ENCODE measurements at regions not wholly inside any gene's neighbourhood (a gene's known extent, or its start where the extent isn't known, plus 50 kb on each side); places are given as distances from the start of the nearest gene placed in this dataset.
A peak's percentile ranks its signal among the peaks of the same experiment; 100 is the strongest.

GRCh38 chr14:98622208-98623051, 649.6 kb downstream of the BCL11B start:
- no peak for DNase-seq (ENCODE audit: low read depth in 3 of 3, low spot score in 1 of 3)

DNA sequence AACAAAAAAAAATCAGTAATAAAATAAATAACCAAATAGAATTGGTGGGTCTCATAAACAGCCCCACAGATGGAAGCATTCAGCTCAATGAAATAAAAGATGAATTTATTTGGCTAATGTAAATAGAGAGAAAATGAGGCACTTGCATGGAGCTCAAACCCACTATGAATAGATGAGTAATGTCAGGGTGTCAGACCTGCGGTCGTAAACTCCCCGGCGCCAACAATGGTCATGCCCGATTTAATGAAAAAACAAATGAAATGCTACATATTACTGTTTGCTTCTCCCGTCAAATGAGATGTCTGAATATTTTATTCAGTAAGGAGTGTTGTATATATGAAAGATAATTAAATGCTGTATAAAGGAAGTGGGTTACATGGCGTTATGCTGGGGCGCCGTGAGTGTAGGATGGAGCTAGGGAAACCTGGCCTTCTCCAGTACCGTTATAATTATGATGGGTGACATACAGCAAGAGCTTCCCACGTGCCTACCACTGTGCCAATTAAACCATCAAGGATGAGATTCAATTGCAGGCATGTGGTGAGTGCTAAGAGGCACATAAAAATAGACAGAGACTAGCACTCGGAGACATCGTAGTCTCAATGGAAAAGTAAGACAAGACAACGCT, 648.1 kb downstream of the BCL11B start:
- no peak for DNase-seq (ENCODE audit: low read depth in 3 of 3, low spot score in 1 of 3)

GRCh38 chr14:98633380-98633779, 638.6 kb downstream of the BCL11B start:
- DNase-seq (ENCODE audit: low read depth in 3 of 3, low spot score in 1 of 3), result no peak

DNA sequence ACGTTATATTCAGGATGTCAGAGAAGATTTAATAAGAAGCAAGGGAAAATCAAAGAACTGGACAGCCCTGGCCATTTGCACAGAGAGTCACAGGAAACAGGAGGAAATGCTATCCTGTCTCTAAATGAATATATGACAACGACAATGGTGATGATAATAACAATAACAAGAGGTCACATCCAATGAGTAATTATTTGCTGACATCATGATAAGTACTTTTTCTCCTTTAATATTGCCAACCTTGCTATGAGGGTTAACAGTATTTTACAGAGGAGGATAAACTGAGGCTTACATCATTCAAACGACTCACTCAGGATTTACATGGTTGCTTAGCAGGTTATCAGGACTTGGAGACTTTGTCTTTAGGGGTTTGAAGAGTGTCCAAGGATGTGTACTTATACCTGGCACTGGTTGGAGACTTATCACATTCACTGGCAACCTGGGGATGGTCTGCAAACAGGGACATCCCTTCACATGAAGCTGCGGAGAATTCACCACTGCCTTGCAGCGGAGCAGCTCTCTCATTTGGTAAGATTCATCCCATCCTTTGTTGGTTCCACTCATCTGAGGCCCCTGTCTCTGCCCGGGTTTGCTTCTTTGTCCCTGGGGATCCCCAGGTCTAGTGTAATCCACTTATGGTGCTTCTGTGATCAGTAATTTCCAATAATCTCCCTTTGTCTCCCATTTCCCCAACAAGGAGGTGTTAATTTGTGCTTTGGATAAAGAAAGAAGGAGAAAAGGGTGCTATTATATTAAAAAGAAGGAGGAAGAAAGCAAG, 637.8 kb downstream of the BCL11B start:
- DNase-seq (ENCODE audit: low read depth in 3 of 3, low spot score in 1 of 3), result no peak

- DNase-seq (ENCODE audit: low read depth in 3 of 3, low spot score in 1 of 3), result no peak
These were observed 633.6 kb downstream of the BCL11B start for GRCh38 chr14:98638366-98638765.

DNA sequence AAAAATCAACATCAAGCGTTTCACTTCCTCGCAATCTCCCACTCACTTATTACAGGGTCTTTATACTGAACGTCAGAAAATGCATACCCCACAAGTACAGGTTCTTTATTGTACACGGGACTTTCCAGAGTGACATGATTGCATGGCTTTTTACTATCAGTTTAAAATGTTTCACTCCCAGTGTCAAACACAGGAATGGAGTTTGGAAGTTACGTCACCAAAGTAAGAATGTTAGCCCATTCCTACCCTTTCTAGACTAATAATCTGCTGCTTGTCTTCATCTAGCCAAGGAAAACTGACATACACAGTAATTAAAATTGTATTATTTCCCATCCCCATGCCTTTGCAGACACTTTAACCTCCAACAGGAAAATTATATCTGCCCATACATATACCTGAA, 624.2 kb downstream of the BCL11B start:
- no peak for DNase-seq (ENCODE audit: low read depth in 3 of 3, low spot score in 1 of 3)

GRCh38 chr14:98651037-98651436, 621.0 kb downstream of the BCL11B start:
- DNase-seq (ENCODE audit: low read depth in 3 of 3, low spot score in 1 of 3), result no peak

GRCh38 chr14:98665007-98665406, 607.0 kb downstream of the BCL11B start:
- DNase-seq (ENCODE audit: low read depth in 3 of 3, low spot score in 1 of 3), result no peak

- DNase-seq (ENCODE audit: low read depth in 3 of 3, low spot score in 1 of 3), result no peak
These were observed 605.5 kb downstream of the BCL11B start for GRCh38 chr14:98666545-98666944.

DNA sequence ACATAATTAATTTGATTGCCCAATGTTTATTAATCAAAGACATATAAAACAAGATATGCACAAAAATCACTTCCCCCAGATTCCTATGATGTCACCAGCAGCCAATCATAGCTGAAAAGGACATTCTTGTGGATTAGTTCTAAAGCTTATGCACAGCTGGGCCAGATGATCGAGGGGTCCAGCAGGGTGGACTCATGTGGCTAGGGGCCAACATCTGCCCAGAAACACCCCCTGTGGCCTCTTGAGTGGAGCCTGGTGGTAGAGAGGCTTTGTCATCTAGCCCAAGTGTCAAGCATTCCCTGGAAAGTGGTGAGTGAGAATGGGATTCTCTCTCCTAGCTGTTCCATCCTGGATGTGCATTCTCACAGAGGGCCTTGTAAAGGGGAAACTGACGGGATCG, 590.0 kb downstream of the BCL11B start:
- DNase-seq (ENCODE audit: low read depth in 3 of 3, low spot score in 1 of 3), result no peak

DNA sequence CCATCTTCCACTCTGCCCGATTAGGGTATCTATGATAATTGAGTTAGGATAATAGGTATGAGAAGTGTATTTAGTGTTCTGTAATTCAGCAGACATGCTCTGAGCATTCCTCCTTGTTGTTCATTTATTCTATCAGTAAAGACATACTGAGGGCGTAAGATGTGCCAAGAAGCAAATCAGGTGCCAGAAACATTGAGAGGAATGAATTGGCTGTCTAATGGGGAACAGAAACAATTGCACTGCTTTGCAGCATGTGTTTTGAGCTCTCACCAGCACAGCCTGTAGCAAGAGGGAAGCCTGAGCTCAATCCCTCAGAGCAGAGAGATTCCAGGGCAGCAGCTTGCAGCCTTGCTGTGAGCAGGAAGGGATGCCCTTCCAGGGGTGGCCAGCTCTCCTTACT, 589.3 kb downstream of the BCL11B start:
- no peak for DNase-seq (ENCODE audit: low read depth in 3 of 3, low spot score in 1 of 3)

DNA sequence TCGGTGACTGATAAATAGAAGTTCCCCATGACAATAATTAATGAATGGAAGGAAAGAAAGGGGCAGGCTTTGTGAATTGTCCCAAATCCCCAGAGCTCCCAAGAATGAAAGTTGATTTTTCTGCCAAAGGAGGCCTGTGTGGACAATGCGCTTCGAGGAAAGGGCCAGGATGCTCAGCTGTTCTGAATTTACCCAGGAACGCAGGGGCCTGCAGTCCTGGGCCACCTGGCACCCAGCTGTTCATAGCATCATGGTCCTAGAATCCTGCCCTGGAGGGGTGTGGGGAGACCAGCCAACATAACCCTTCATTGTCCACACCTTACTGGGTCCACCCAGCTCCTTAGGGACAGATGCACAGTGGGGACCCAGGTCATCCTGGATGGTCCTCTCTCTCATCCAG, 587.5 kb downstream of the BCL11B start:
- DNase-seq (ENCODE audit: low read depth in 3 of 3, low spot score in 1 of 3), result no peak

DNA sequence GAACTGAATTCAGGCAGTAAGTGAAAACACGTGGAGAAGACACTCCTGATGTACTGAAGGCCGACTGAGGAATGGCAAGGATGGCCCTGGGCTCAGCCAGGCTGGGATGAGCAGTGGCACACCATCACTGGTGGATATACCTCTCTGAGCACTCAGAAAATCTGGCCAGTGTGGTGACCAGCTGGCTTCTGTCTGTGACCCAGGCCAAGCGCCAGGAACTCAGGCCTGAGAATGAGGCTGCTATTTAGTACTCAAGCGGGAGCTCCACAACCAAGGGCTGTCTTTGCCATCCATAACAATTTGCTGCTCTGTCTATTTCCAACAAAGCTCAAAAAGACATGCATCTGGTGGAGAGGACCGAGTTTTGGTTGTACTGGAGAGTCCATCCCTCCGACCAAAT, 586.3 kb downstream of the BCL11B start:
- no peak for DNase-seq (ENCODE audit: low read depth in 3 of 3, low spot score in 1 of 3)

DNA sequence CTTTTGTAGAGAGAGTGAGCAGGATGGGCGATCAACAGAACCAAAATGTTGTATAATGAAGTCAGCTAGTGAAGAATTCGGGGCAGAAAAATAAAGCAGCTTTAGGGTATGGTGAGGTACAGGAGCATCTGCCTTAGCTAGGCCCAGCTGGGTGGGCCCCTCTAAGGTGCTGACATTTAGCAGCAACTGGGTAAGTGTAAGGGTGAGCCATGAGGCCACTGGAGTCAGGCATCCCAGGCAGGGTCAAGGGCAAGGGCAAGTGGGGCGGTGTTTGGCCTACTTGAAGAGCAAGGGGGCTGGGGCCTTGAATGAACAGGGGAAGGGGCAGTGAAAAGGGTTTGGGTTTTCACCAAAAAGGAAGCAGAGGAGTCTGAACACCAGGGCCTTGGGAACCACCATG, 583.6 kb downstream of the BCL11B start:
- no peak for DNase-seq (ENCODE audit: low read depth in 3 of 3, low spot score in 1 of 3)

DNA sequence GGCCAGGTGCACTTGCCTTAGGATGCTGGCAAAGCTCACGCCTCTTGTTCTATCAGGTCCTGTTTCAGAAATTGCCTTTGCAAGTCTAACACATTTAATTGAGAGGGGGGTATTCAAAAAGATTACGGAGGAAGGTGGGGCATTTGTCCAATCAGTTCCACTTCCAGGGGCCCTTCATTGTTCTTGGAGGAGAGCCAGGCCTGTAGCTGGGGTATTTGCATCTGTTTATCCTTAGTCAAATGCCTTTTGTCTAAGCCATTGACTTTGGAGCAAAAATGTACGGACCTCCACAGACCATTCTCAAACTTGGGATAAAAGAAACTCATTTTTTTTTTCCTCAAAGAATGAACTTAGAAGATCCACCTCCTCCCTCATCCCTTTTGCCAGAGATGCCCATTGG, 582.0 kb downstream of the BCL11B start:
- DNase-seq (ENCODE audit: low read depth in 3 of 3, low spot score in 1 of 3), result no peak

DNA sequence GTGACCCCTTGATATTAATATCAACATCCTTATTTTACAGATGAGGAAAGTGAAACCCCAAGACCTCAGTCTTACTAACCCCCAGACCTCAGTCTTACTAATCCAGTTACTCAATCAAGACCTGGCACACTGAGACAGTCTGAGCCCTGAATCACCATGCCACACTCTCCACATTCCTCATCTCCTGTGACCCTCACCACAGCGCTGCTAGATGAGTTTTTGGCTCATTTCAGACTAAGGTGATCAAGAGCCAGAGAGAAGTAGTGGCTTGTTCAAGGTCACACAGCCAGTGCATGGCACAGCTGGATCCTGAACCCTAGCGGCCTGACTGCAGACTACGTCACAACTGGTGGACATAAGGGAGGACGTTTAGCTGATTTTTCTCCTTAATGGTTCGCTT, 579.2 kb downstream of the BCL11B start:
- no peak for DNase-seq (ENCODE audit: low read depth in 3 of 3, low spot score in 1 of 3)

- no peak for DNase-seq (ENCODE audit: low read depth in 3 of 3, low spot score in 1 of 3)
These were observed 577.5 kb downstream of the BCL11B start for GRCh38 chr14:98694541-98694940.

- DNase-seq (ENCODE audit: low read depth in 3 of 3, low spot score in 1 of 3), result no peak
These were observed 576.2 kb downstream of the BCL11B start for GRCh38 chr14:98695809-98696208.

- DNase-seq (ENCODE audit: low read depth in 3 of 3, low spot score in 1 of 3), result no peak
These were observed 573.7 kb downstream of the BCL11B start for GRCh38 chr14:98698341-98698740.

DNA sequence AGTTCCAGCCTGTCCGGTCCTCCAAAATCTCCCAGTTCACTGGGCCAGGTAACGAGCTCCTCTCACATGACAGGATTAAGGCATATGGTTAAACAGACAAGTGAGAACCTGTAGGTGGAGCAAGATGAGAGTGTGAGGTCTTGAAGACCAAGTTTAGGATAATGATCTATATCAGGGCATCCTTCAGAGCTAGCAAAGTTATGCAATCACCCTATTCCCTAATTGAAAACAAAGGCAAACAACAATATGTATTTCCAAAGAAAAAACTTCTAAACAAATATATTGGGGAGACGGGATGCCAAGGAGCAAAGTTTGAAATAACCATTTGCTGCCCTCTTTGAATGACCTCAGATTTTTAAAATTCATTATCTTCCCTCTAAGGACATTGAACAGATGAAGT, 571.2 kb downstream of the BCL11B start:
- DNase-seq (ENCODE audit: low read depth in 3 of 3, low spot score in 1 of 3), result no peak

- no peak for DNase-seq (ENCODE audit: low read depth in 3 of 3, low spot score in 1 of 3)
These were observed 570.6 kb downstream of the BCL11B start for GRCh38 chr14:98701377-98701776.

DNA sequence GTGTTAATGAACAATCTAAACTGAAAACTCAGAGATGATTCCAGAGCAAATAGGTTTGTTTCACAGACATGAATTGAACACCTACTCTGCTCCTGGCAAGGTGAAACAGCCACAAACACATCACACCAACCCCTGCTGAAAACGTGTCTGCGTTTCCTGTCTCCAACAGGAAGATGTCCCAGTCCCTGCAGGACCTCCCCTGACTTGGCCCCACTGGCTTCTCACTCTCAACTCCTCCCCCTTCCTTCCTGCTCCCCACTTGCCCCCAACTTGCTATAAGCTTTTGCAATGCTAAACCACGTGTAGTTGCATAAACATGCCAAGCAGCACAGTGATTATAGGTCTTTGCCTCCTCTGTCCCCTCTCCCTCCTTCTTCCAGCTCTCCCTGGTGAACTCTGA, 567.6 kb downstream of the BCL11B start:
- peak in 1 of 3 donors; percentile 2 for DNase-seq (ENCODE audit: low read depth in 3 of 3, low spot score in 1 of 3)

Measured in stimulated activated CD4-positive, alpha-beta T cell treated with anti-CD3 and anti-CD28 coated beads, TNF-alpha, amount 100 ng/mL, for 1 hour (primary cell).